ENCODE measurements at regions not wholly inside any gene's neighbourhood (a gene's known extent, or its start where the extent isn't known, plus 50 kb on each side); places are given as distances from the start of the nearest gene placed in this dataset.

- no peak for TF ChIP-seq POLR2A (IDR thresholded peaks at IDR 0.05)
- TF ChIP-seq, protein P1, sequence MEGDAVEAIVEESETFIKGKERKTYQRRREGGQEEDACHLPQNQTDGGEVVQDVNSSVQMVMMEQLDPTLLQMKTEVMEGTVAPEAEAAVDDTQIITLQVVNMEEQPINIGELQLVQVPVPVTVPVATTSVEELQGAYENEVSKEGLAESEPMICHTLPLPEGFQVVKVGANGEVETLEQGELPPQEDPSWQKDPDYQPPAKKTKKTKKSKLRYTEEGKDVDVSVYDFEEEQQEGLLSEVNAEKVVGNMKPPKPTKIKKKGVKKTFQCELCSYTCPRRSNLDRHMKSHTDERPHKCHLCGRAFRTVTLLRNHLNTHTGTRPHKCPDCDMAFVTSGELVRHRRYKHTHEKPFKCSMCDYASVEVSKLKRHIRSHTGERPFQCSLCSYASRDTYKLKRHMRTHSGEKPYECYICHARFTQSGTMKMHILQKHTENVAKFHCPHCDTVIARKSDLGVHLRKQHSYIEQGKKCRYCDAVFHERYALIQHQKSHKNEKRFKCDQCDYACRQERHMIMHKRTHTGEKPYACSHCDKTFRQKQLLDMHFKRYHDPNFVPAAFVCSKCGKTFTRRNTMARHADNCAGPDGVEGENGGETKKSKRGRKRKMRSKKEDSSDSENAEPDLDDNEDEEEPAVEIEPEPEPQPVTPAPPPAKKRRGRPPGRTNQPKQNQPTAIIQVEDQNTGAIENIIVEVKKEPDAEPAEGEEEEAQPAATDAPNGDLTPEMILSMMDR (IDR thresholded peaks at IDR 0.05): no peak
Measured at GRCh38 chr1:207205614-207206061, 101.6 kb downstream of the C4BPA start.

Measured in Peyer's patch (tissue), 4 donors.